ENCODE measurements at regions not wholly inside any gene's neighbourhood (a gene's known extent, or its start where the extent isn't known, plus 50 kb on each side); places are given as distances from the start of the nearest gene placed in this dataset.

GRCh38 chr6:135738636-135739035, 112.9 kb upstream of the PDE7B start:
- no peak for TF ChIP-seq CTCF (IDR thresholded peaks at IDR 0.05)
- TF ChIP-seq POLR2A (IDR thresholded peaks at IDR 0.05): no peak

Data from body of pancreas (tissue), 4 donors.